OCI-LY1 (cell line): ENCODE measurements at regions not wholly inside any gene's neighbourhood (a gene's known extent, or its start where the extent isn't known, plus 50 kb on each side); places are given as distances from the start of the nearest gene placed in this dataset.

Experiments
- H2AFZ ChIP-seq: fragments of 200-600 bp; sonication (generic), shearing (Covaris generic); 2 replicates; pipeline ENCODE4 v1.6.0; 2014; ENCODE audit warnings: antibody characterized with exemption, mild to moderate bottlenecking, low read length
- H3F3A ChIP-seq: fragments of 200-600 bp; sonication (generic), shearing (Covaris generic); 2 replicates; pipeline ENCODE4 v1.6.0; 2014; ENCODE audit warnings: mild to moderate bottlenecking, antibody characterized with exemption, low read length, moderate library complexity; ENCODE audit not compliant: insufficient read depth
- H3K27ac ChIP-seq: fragments of 200-600 bp; sonication (generic); 2 replicates; pipeline ENCODE4 v1.5.1; 2014; ENCODE audit warnings: low read length, mixed run types, mild to moderate bottlenecking, low read depth; ENCODE audit not compliant: poor library complexity, severe bottlenecking
- H3K27me3 ChIP-seq: fragments of 200-600 bp; sonication (generic); 2 replicates; pipeline ENCODE4 v1.6.0; 2014; ENCODE audit warnings: antibody characterized with exemption, mild to moderate bottlenecking, low read length, moderate library complexity; ENCODE audit not compliant: insufficient read depth
- H3K36me3 ChIP-seq: fragments of 200-600 bp; sonication (generic); 2 replicates; pipeline ENCODE4 v1.6.1; 2014; ENCODE audit warnings: mild to moderate bottlenecking, antibody characterized with exemption, low read length, moderate library complexity, mixed read lengths; ENCODE audit not compliant: insufficient read depth
- H3K4me1 ChIP-seq: fragments of 200-600 bp; sonication (generic); 2 replicates; pipeline ENCODE4 v1.5.1; 2014; ENCODE audit warnings: mild to moderate bottlenecking, low read length, moderate library complexity; ENCODE audit not compliant: insufficient read depth, severe bottlenecking
- H3K4me2 ChIP-seq: fragments of 200-600 bp; sonication (generic), shearing (Covaris generic); 2 replicates; pipeline ENCODE4 v1.6.1; 2014; ENCODE audit warnings: low read length
- H3K4me3 ChIP-seq: fragments of 200-600 bp; sonication (generic); 2 replicates; pipeline ENCODE4 v1.5.1; 2014; ENCODE audit warnings: low read length, low read depth, mild to moderate bottlenecking, mixed read lengths; ENCODE audit not compliant: poor library complexity, severe bottlenecking
- H3K79me2 ChIP-seq: fragments of 200-600 bp; shearing (Covaris generic); 2 replicates; pipeline ENCODE4 v1.6.1; 2016; ENCODE audit warnings: mixed run types, low read length, mixed read lengths; ENCODE audit not compliant: insufficient read depth
- H3K9ac ChIP-seq: fragments of 200-600 bp; sonication (generic), shearing (Covaris generic); 2 replicates; pipeline ENCODE4 v1.6.1; 2014; ENCODE audit warnings: mild to moderate bottlenecking, low read length, mixed read lengths
- H3K9me2 ChIP-seq: fragments of 200-600 bp; sonication (generic), shearing (Covaris generic); 2 replicates; pipeline ENCODE4 v1.6.1; 2014; ENCODE audit warnings: low read depth, mild to moderate bottlenecking, low read length, mixed read lengths
- H3K9me3 ChIP-seq: fragments of 200-600 bp; shearing (Covaris generic); 2 replicates; pipeline ENCODE4 v1.6.1; 2014; ENCODE audit warnings: low read length, mixed read lengths
- H4K20me1 ChIP-seq: fragments of 200-600 bp; sonication (generic), shearing (Covaris generic); 2 replicates; pipeline ENCODE4 v1.6.0; 2016; ENCODE audit warnings: mild to moderate bottlenecking, low read length; ENCODE audit not compliant: insufficient read depth
- EZH2 ChIP-seq: fragments of 200-600 bp; sonication (generic), shearing (Covaris generic); IDR thresholded peaks from 2 replicates; pipeline ENCODE4 v1.8.0; 2017; ENCODE audit warnings: borderline replicate concordance, mixed run types, mild to moderate bottlenecking, antibody characterized with exemption, low read length, moderate library complexity, mixed read lengths
- TF ChIP-seq, protein P1 (sequence below): fragments of 200-600 bp; sonication (generic), shearing (Covaris generic); IDR thresholded peaks from 2 replicates; pipeline ENCODE4 v1.5.1; 2017; ENCODE audit warnings: mild to moderate bottlenecking, antibody characterized with exemption, low read length, moderate library complexity, mixed read lengths

DNA sequence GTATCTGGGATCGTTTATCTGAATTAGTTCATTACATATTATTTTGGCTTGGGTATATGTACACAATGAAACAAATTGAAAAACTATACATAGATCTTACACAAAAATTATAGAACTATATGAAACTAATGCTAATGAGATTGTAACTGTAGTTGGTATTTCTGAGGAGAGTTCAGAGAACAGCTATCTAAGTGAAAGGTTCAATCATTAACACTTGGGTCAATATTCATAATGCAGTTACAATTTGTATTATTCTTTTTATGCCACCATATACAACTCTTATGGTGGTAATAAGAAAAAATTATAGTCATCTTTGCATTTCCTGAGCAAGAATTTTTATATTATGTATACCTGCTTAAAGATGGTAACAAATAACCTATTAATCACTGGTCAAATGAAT, 461.0 kb downstream of the GRXCR1 start:
- no peaks in the 10 kb centered on the region for H3K9me2 ChIP-seq
- no peaks in the 10 kb centered on the region for H3K4me1 ChIP-seq
- H3K9me3 ChIP-seq, result no peaks in the 10 kb centered on the region
- no peaks in the 10 kb centered on the region for H3K27me3 ChIP-seq
- H3K79me2 ChIP-seq, result no peaks in the 10 kb centered on the region
- no peaks in the 10 kb centered on the region for H4K20me1 ChIP-seq
- no peak overlapping the region for H3K27ac ChIP-seq
- H3K36me3 ChIP-seq, result no peaks in the 10 kb centered on the region
- TF ChIP-seq, protein P1, sequence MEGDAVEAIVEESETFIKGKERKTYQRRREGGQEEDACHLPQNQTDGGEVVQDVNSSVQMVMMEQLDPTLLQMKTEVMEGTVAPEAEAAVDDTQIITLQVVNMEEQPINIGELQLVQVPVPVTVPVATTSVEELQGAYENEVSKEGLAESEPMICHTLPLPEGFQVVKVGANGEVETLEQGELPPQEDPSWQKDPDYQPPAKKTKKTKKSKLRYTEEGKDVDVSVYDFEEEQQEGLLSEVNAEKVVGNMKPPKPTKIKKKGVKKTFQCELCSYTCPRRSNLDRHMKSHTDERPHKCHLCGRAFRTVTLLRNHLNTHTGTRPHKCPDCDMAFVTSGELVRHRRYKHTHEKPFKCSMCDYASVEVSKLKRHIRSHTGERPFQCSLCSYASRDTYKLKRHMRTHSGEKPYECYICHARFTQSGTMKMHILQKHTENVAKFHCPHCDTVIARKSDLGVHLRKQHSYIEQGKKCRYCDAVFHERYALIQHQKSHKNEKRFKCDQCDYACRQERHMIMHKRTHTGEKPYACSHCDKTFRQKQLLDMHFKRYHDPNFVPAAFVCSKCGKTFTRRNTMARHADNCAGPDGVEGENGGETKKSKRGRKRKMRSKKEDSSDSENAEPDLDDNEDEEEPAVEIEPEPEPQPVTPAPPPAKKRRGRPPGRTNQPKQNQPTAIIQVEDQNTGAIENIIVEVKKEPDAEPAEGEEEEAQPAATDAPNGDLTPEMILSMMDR, result no peak
- no peak overlapping the region for H3K4me2 ChIP-seq
- H3K4me3 ChIP-seq, result no peak overlapping the region
- H3K9ac ChIP-seq, result no peak overlapping the region
- H2AFZ ChIP-seq, result no peak overlapping the region
- H3F3A ChIP-seq, result no peaks in the 10 kb centered on the region

DNA sequence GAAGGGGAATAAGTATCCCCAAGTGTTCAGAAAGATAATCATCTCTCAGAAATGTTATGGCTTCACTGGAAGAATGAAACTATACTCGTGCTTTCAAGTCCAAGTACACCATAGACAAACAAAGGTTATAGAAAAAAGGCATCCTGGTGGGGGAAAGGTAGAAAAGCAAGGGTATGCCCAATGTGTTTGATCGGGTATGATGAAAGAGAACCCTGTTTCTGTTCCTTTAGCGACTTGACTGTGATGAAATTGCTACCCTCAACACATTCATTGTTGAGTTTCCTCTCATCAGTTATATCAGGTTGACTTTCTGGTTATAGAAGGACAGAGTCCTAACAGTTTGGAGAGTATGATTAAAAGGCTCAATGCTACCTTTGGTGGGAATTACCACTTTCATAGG, 464.3 kb downstream of the GRXCR1 start:
- H2AFZ ChIP-seq, result no peak overlapping the region
- H3F3A ChIP-seq, result no peaks in the 10 kb centered on the region
- no peaks in the 10 kb centered on the region for H3K9me3 ChIP-seq
- H3K36me3 ChIP-seq, result no peaks in the 10 kb centered on the region
- no peaks in the 10 kb centered on the region for H4K20me1 ChIP-seq
- H3K27ac ChIP-seq, result no peak overlapping the region
- no peaks in the 10 kb centered on the region for H3K79me2 ChIP-seq
- H3K9me2 ChIP-seq, result no peaks in the 10 kb centered on the region
- no peaks in the 10 kb centered on the region for H3K4me1 ChIP-seq
- H3K4me3 ChIP-seq, result no peak overlapping the region
- no peak overlapping the region for H3K4me2 ChIP-seq
- no peaks in the 10 kb centered on the region for H3K27me3 ChIP-seq
- TF ChIP-seq, protein P1, result no peak
- no peak for TF ChIP-seq EZH2
- no peak overlapping the region for H3K9ac ChIP-seq

DNA sequence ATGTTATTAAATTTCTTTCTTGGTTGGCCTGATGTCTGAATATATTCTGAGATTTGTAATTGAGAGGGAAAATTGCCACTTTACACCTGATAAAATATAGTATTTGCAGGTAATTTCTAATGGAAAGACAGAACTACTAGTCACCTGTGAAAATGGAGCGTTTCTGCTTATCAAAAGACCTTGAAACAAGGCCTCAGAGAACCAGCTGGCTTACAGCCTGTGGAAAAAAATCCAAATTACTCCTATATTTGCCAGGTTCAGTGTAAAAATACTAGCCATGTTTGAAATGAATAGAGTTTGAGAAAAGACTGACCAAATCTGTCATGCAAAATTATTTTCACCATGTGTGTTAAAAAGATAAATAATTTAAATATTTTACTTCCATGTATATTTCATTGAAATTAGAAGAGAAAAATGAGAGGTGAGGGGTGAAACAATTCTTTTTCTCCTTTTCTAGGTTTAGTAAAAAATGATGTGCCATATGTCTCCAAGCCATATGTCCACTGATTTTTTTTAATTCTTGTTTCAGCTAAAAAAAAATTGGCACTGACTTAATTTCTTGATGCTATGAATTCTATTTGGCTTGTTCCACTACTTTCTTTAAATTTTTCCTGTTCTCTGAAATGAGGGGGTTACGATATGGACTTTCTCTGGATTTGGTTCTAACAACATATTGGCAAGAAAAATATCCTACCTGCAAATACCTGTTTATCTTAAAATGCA, 464.9 kb downstream of the GRXCR1 start:
- no peaks in the 10 kb centered on the region for H3K27me3 ChIP-seq
- no peak overlapping the region for H3K4me2 ChIP-seq
- H3K9me2 ChIP-seq, result no peaks in the 10 kb centered on the region
- no peak overlapping the region for H2AFZ ChIP-seq
- no peaks in the 10 kb centered on the region for H3K36me3 ChIP-seq
- no peak overlapping the region for H3K9ac ChIP-seq
- no peaks in the 10 kb centered on the region for H4K20me1 ChIP-seq
- H3F3A ChIP-seq, result no peaks in the 10 kb centered on the region
- no peaks in the 10 kb centered on the region for H3K9me3 ChIP-seq
- H3K79me2 ChIP-seq, result no peaks in the 10 kb centered on the region
- no peaks in the 10 kb centered on the region for H3K4me1 ChIP-seq
- no peak overlapping the region for H3K27ac ChIP-seq
- no peak overlapping the region for H3K4me3 ChIP-seq
- TF ChIP-seq, protein P1, result no peak
- no peak for TF ChIP-seq EZH2
